ENCODE measurements at regions not wholly inside any gene's neighbourhood (a gene's known extent, or its start where the extent isn't known, plus 50 kb on each side); places are given as distances from the start of the nearest gene placed in this dataset.
"Not testable (repeated sequence)": the region's sequence is repeated elsewhere in the genome, so short reads cannot be mapped to it uniquely, and the experiment has no call there.

DNA sequence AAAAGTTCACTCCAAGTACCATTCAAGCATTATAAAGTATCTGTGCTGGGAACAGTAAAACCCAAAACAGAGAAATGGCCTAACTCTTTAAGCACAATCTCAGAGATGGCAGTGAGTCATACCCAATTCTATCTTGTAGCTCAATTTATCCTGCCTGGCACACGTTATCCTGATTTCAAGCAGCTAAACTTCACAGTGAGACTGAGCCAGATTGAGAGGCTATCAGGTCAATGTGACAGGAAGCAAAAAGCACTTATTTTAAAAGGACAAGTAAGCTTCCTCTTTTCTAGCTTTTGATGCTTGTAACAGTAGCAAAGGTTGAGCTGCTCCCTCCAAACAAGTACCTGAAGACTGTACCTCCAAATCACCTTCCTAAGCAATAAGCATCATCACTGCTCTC is 324.9 kb downstream of the NAF1 start:
- DNase-seq (ENCODE audit: low read depth), result no peak

DNA sequence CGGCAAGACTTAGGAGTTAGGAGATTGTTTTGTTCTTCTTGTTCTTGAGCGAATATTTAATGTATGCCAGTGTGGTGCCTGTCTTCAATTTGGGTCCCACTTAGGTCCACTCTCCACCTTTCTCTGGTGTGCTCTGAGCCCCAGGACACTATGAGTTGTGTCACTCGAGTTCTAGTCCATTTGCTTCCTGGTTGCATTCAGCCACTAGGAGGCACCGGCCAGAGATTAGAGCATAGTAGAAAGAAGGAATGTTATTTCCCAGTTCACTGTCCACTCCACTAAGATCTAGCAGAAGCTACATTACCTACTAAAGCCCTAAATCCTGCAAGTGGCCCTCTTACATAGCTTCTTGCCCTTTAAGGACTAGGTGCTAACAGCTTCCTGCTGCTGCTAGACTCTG is 326.9 kb downstream of the NAF1 start:
- DNase-seq (ENCODE audit: low read depth), result no peak

DNA sequence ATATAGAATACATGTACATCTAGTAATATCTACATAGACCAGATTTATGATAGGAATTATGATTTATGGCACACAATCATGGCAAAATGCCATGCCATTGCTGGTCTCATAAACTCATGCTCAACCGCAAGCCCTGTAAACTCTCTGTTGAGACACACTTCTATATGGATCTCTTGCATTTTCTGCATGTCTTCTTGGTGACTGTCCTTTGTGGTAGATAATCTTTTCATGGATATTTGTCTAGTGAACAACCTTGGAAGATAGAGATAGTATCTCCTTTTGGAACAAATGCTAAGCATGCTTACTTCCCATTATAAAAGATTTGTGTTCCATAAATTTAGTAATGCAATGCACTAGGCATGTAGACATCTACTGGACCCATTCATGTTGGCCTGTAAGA is 328.0 kb downstream of the NAF1 start:
- DNase-seq (ENCODE audit: low read depth), result no peak

DNA sequence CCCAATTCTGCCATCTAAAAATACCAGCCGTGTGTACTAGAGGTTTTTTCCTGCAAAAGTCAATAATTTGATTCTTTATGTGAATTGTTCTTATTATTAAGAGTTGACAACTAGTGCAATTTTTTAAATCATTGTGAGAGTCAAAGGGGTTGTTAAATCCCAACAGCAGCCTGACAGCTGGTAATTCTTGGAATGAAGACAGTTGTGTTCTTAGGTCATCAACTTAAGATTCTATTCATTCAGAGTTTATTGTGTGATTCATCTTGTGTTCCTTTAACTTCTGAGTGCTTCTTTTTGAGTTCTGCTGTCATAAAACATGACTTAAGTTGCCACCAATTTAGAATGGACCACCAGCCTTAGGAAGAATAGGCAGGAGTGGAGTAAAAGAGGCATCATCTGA is 329.0 kb downstream of the NAF1 start:
- no peak for DNase-seq (ENCODE audit: low read depth)

DNA sequence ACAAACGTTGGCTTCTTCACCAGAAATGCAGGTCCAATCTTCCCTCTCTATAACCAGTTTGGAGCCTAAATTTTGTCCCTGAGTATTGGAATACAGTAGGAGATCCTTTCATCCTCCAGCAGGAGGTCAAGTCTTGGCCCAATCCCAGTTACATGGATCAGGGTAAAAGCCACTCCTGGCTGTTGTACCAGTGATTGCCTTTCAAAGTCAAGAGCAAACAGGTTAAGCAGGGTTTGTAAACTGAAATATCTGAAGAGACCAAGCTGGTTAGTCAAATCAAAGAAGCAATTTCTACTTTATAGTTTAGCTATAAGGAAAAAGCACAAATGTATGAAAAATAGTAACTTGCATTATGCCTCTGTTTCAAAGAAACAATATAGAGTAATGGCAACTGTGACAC is 329.4 kb downstream of the NAF1 start:
- no peak for DNase-seq (ENCODE audit: low read depth)

DNA sequence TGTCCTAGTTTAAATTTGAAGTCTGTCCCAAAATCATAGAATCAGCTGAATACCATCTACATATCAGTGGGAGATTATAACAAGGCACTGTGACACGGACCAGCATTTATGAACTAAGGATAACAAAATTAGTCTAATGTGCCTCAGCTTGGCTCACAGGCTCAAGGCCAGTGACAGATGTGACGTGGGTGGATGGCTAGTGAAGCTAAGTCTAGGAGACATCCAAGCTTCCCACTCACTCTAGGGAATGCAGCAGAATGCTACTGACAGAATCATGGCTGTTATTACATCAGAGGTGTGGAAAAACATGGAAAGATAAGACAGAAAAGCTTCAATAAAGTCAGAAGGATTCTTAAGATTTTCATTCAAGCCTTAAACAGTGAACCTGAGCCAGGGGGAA is 329.9 kb downstream of the NAF1 start:
- no peak for DNase-seq (ENCODE audit: low read depth)

DNA sequence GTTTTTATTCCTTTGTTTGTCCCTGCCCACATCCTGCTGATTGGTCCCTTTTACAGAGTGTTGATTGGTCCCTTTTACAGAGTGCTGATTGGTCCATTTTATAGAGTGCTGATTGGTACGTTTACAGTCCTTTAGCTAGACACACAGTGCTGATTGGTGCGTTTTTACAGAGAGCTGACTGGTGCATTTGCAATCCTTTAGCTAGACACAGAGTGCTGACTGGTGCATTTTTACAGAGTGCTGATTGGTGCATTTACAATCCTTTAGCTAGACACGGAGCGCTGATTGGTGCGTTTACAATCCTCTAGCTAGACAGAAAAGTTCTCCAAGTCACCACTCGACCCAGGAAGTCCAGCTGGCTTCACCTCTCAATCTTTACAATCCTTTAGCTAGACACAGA is 330.4 kb downstream of the NAF1 start:
- DNase-seq (ENCODE audit: low read depth), result not testable (repeated sequence)

DNA sequence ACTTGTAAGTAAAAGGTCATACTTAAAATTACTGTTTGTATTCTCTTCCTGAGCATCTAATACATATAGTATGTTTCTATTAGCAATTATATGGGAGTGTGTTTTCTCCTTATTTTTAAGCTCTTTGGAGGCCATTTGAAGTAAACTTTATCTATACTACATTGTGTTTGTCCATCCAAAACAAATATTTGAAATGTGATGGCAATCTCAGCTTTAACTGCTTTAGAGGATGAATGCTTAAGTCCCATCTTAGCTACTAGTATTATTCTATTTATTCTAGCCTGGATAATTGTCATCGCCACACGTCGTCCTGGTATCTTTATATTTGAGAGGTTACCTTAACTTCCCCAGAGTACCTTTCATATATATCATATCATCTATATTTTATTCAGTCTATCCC is 335.8 kb downstream of the NAF1 start:
- DNase-seq (ENCODE audit: low read depth), result no peak

DNA sequence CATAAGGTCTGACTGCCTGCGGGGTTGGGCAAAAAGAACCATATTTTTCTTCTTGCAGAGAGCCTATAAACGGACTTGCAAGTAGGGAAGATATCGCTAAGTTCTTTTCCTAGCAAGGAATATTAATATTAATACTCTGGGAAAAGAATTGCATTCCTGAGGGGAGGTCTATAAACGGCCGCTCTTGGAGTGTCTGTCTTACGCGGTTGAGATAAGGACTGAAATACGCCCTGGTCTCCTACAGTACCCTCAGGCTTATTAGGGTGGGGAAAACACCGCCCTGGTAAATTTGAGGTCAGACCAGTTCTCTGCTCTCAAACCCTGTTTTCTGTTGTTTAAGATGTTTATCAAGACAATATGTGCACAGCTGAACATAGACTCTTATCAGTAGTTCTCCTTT is 349.3 kb downstream of the NAF1 start:
- DNase-seq (ENCODE audit: low read depth), result not testable (repeated sequence)

DNA sequence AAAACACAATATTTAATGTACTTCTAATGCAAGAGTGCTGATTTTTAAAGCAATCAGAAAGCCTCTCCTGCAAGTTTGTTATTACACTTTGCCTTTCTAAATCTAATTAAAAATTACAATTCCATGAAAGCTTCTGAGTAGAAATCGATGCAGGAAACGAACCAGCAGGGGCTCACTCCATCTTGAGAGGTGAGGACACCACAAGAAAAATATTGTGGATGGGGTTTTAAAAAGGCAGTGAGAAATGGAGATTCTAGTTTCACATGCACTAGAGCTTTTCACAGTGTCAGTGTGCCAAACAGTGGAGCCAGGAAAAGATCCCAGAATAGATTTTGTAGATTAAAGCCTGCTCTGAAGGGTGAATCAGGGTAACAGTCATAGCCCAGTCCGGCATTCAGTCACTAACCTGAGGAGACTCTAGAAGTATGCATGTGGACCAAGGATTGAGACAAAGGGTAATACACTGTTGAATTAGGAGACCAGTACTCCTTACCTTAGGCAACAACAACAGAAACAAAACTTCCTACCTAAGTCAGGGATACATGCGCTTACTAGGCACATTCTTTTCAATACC is 362.3 kb downstream of the NAF1 start:
- no peak for DNase-seq (ENCODE audit: low read depth)

DNA sequence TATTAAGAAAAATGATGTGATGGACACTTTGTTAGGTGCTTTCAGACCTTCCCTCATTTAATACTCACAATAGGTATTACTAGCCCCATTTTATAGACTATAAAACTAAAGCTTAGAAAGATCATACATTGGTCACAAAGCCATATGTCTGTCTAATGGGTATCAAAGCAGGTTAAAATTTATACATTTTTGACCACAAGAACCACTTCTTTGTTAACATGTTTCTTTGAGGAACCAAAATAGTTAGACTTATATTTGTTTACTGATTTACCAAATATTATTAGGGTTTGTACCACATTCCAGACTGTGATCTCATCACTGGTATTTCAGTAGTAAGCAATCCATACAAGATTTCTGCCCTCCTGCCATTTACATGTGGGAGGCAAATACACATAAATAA is 363.3 kb downstream of the NAF1 start:
- DNase-seq (ENCODE audit: low read depth), result no peak

DNA sequence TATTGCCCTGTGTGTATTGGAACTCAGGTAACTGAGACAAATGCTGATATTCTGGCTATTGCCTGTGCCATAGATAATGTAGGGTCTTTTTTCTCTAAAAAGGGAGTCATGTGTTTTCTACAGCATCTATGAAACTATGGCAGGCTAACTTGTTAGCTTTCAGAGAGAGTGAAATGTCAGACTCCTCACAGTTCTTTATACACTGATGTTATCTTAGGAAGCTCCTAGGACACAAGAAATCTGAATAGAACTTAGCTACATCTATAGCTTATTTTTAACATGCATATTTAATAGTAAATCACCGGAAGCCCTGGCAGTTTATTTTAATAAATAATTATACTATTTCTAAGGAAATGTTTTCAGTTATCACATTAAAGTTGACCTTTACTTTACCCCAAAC is 369.6 kb downstream of the NAF1 start:
- no peak for DNase-seq (ENCODE audit: low read depth)

DNA sequence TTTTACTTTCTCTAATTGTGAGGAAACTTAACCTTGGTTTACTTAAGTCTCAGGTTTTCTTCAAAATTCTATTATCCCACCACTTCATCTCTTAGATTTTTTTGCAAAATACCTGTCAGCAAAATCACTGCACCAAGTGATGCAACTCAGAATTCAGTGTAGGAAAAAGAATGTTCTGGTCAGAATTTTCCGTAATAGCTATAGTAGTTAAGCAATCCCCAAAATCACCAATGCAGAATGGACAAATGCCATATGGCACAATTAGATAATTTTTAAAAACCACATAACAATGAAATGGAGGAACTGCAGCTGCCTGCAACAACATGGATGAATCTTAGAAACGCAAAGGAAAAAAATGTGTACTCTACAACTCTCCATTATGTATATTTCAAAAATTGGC is 373.1 kb downstream of the NAF1 start:
- no peak for DNase-seq (ENCODE audit: low read depth)

DNA sequence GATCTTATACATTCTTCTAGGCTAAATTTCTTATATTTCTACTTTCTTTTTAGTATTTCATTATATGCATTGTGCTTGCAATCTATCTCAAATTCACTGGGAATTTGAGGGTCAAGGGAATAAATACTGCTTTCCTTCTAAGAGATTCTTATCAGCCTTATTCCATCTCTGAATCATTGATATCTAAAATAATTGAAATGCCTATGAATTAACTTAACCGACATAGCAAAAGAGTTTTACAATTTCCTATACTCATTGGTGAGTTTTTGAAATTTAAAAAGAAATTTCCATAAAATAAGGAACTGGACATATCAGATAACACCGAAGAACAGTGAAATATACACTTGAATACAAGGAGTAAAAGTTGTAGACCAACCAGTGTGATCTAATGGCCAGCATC is 373.7 kb downstream of the NAF1 start:
- DNase-seq (ENCODE audit: low read depth), result no peak

DNA sequence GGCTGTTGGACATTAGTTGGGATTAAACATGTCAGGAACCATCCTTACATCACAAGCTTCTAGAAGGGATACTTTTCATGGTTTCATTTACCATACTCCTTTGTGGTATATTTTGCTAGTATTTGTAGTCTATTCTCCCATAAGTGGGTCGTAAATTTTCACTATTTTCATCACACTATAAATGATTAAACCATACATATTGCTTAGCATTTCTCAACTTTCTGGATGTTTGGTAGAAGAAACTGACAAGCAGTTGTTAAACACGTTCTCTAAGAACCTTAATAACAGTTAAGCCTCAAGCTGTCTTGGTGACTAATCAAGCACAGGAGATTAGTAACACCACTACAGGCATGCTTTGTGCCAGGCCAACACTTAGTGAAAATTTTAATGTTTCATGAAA is 375.5 kb downstream of the NAF1 start:
- no peak for DNase-seq (ENCODE audit: low read depth)

DNA sequence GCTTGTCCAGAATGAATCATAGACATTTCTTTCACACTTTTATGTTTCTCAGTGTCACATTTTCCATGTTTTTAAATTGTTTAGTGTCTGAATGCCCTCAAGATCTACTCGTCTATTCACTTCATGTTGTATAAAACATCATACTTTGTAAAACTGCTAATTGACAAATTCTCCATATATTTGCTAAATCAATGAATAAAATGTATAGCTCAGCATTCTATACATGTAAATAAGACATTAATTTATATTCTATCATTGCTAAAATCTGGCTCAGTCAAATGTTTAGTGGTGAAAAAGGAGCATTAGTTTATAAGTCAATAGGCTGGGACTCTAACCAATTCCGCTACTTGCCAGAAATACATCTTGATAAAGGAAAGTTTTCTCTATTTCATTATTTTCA is 379.6 kb downstream of the NAF1 start:
- DNase-seq (ENCODE audit: low read depth), result no peak

DNA sequence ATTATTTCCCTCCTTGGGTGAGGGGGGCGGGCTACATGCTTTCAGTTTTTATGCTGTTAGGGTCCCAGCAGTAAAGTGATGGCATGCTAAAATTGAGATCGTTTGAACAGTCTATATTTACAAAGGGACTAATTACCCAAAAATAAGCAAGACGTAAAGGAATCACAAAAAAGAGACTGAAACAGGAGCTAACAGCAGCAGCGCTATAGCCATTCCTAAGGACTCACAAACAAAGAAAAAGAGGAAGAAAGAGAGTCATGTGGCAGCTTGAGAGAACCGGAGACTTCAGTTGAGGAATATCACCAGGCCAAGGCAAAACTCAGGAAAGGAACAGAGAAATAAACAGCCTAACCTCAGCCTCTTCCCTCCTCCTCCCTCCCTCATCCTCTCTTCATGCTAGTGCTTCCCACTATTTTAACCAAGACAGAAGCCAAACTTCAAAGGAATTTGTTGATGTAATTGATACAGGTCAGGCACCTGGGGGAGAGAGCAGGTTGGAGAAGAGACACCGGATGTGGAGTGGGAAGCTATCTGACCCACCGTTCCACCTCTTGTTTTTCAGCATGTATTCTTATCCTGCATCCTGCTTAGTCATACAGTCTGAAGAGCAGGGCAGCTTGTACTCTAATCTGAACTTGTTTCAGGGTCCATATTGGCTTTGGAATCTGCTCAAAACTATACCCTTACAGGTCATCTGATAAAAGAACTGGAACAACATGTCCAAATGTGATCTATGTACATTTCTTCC is 383.7 kb downstream of the NAF1 start:
- DNase-seq (ENCODE audit: low read depth), result no peak

DNA sequence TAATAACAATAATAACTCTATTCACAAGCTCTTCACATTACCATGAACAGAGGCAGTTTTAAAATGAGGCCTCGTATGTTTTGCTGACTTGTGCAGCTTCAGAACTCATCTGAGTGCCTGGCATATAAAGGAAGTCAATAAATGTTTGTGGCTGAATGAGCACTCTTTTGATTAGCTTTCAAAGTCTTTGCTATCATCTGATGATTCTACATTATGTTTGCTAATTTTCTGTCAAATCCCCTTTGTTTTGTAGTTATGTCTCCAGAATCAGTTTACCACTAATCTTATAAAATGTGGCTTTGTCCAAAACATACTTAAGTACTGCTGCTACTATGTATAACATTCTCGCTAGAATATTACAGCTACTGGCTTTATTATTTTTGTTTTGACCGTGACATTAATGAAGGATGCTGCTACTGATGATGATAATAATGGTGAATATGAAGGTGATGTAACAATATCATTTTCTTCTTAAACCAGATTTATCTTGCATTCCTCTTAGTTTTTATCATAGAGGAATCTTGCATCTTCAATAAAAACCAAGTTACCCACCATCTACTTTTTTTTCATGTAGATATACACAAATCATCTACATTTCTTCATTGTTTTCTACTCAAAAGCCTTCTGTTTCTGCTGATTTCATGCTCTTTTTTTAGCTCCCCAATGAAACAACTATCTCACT is 384.5 kb downstream of the NAF1 start:
- DNase-seq (ENCODE audit: low read depth), result no peak

DNA sequence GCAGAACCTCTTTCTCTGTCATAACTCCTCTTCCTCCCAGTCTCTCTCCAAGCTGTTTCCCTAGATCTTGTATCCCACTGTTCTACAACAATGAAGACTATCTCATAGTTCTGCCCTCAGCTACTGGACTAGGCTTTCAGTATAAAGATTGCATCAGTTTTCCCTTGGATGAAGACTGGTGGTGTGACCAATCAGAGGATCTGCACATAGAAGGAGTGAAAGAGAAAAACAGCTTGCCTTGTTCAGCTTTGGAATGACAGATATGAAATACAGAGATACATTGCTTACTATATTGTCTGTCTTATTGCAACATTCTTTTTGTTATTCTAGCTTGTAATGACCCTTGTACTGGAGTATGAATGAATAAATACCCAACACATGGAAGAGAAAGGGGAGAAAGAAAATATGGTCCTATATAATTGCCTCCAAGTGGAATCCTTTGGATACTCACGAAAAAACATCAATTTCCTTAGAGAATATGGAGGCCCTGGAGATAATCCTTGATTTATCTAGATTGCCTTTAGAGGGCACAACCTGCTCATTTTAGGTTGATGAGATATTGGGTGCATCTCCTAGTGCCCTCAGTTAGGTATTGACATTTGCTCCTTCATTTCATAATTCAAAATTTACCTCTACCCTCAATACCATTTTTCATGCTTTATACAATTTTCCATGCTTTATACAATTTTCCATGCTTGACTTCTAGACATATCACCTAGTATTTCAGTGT is 395.8 kb downstream of the NAF1 start:
- no peak for DNase-seq (ENCODE audit: low read depth)

DNA sequence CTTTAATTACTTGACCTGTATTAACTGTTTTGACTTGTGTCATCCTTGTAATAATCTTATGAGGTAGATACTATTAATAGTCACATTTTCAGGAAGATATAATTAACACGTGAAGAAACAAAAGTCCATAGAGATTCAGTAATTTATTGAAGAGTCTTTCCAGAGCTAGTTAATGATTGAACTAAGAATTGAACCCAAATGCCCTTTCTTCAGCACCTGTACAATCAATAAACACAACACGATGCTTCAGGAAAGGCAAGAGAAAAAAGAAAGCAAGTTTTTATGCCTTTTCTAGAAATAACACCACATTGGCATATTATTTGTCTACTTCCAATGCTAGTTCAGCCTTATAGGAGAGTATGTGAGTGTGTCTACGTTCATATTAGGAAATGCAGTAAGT is 399.6 kb downstream of the NAF1 start:
- DNase-seq (ENCODE audit: low read depth), result no peak

DNA sequence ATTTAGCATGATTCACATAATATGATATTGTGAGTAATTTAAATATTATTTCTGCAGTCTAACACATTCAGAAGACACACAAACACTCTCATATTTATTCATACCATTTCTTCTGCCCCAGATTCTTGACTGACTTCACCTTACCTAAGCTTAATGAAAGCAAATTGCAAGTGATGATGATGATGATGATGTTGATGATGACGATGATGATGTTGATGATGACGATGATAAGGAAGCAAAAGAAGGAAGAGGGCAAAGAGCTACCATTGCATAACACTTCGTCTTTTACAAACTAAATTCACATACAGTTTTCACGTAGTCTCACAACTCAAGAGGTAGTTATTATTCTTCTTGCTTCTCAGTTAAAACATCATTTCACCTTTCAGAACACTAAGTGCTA is 404.7 kb downstream of the NAF1 start:
- no peak for DNase-seq (ENCODE audit: low read depth)

DNA sequence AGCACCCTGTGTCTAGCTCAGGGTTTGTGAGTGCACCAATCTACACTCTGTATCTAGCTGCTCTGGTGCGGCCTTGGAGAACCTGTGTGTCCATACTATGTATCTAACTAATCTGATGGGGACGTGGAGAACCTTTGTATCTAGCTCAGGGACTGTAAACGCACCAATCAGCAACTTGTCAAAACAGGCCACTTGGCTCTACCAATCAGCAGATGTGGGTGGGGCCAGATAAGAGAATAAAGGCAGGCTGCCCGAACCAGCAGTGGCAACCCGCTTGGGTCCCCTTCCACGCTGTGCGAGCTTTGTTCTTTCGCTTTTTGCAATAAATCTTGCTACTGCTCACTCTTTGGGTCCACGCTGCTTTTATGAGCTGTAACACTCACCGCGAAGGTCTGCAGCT is 426.5 kb downstream of the NAF1 start:
- DNase-seq (ENCODE audit: low read depth), result not testable (repeated sequence)

DNA sequence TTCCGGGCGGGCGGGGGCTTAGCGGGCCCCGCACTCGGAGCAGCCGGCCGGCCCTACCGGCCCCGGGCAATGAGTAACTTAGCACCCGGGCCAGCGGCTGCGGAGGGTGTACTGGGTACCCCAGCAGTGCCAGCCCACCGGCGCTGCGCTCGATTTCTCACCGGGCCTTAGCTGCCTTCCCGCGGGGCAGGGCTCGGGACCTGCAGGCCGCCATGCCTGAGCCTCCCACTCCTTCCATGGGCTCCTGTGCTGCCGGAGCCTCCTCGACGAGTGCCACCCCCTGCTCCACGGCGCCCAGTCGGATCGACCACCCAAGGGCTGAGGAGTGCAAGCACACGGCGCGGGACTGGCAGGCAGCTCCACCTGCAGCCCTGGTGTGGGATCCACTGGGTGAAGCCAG is 427.1 kb downstream of the NAF1 start:
- DNase-seq (ENCODE audit: low read depth), result not testable (repeated sequence)
